Stomach (tissue), 8 donors: ENCODE measurements at regions not wholly inside any gene's neighbourhood (a gene's known extent, or its start where the extent isn't known, plus 50 kb on each side); places are given as distances from the start of the nearest gene placed in this dataset.

ENCODE experiments used
- DNase-seq, 2 donors: peaks; one replicate each; pipeline versions ENCODE4 v3.0.0 to v3.0.0-alpha.2; 2013 to 2019
- H3K27ac ChIP-seq, 5 donors: fragments of 200-600 bp in 4 of 5; sonication (generic) in 4 of 5; one replicate each; pipeline ENCODE4 v1.5.1; 2013 to 2019; ENCODE audit warnings: mild to moderate bottlenecking in 1 of 5, moderate library complexity in 1 of 5
- H3K27me3 ChIP-seq, 3 donors: fragments of 200-600 bp; sonication (generic); one replicate each; pipeline ENCODE4 v1.5.1; 2017 to 2019; ENCODE audit warnings: mixed run types in 1 of 3
- H3K36me3 ChIP-seq, 4 donors: fragments of 200-600 bp; sonication (generic); 1 replicate in 3 of 4; 2 replicates in 1 of 4; pipeline ENCODE4 v1.5.1; 2016 to 2019
- H3K4me1 ChIP-seq, 4 donors: fragments of 200-600 bp; sonication (generic); one replicate each; pipeline ENCODE4 v1.5.1; 2016 to 2019
- H3K4me3 ChIP-seq, 4 donors: fragments of 200-600 bp; sonication (generic) in 3 of 4; one replicate each; pipeline ENCODE4 v1.5.1; 2016 to 2019; ENCODE audit warnings: mild to moderate bottlenecking in 1 of 4
- H3K9me3 ChIP-seq, 4 donors: fragments of 200-600 bp; sonication (generic); one replicate each; pipeline ENCODE4 v1.5.1; 2016 to 2019
- CTCF ChIP-seq, 7 experiments: fragments of 450-650 bp in 4 of 7; fragments of 200-600 bp in 3 of 7; sonication (generic) in 3 of 7; IDR thresholded peaks; one replicate each; pipeline ENCODE4 v1.5.1; 2016 to 2019; ENCODE audit warnings: antibody characterized with exemption in 7 of 7, control low read depth in 2 of 7, mild to moderate bottlenecking in 1 of 7
- EP300 ChIP-seq: sonication (generic); formaldehyde crosslinking; IDR thresholded peaks from one replicate; pipeline ENCODE4 v1.6.1; 2017; ENCODE audit warnings: antibody characterized with exemption
- POLR2A ChIP-seq, 4 donors: fragments of 450-650 bp; IDR thresholded peaks; one replicate each; pipeline ENCODE4 v1.6.1; 2016; ENCODE audit warnings: antibody characterized with exemption in 4 of 4, control low read depth in 2 of 4, mild to moderate bottlenecking in 1 of 4, moderate library complexity in 1 of 4
- POLR2AphosphoS5 ChIP-seq, 3 donors: sonication (generic); formaldehyde crosslinking; IDR thresholded peaks; one replicate each; pipeline ENCODE4 v1.6.1; 2016; ENCODE audit warnings: antibody characterized with exemption in 3 of 3
- WGBS, 5 donors: extraction: QIAGEN DNeasy Blood & Tissue Kit in 3 of 5; methylation state at CpG; one replicate each; pipeline versions ENCODE4 v1.1.5 to v1.1.7; 2013 to 2018; 5-methylcytosine and 5-hydroxymethylcytosine counted together
- intact Hi-C: fragments of 100-400 bp; cut with DNase I; formaldehyde crosslinking; loops from one replicate; pipeline ENCODE4 v1.15.1; 2023; ENCODE audit warnings: low total_unique reads
- donor health status: healthy with polysubstance abuse.
- donor health status: Bipolar disorder and iron deficiency.
- donor health status: healthy.

DNA sequence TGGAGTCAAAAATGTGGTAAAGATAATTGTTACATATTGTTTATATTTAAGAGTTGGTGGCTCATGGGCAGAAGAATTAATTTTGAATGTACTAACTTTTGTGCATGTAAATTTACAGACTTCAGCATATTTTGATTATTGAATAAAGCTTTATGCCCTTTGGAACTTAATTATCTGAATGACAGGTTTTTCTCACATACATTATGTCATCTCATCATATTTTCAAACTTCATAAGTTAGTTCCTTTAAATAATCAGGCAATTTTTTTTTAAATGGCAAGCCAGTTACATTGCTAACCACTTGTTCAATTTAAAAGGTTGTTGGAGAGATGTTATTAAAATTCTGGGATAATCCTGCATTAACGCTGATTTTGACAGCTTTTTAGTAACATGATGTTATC is 184.6 kb upstream of the EDIL3 start:
- DNase-seq, result no peak
- Histone ChIP-seq H3K27ac (no peak overlapping the region), H3K27me3 (no peaks in the 10 kb centered on the region), H3K4me3 (no peak overlapping the region), H3K9me3 (no peaks in the 10 kb centered on the region), H3K4me1 (no peaks in the 10 kb centered on the region), H3K36me3 (no peaks in the 10 kb centered on the region)
- TF ChIP-seq EP300 (no peak), POLR2AphosphoS5 (IDR thresholded peaks at IDR 0.05) (no peak), CTCF (IDR thresholded peaks at IDR 0.05) (no peak), POLR2A (IDR thresholded peaks at IDR 0.05) (no peak)
- intact Hi-C loops, result no loop called here
- WGBS, 5 donors, result 83 to 94% (median 88%) methylated on average over 1 of the region's 1 CpG

DNA sequence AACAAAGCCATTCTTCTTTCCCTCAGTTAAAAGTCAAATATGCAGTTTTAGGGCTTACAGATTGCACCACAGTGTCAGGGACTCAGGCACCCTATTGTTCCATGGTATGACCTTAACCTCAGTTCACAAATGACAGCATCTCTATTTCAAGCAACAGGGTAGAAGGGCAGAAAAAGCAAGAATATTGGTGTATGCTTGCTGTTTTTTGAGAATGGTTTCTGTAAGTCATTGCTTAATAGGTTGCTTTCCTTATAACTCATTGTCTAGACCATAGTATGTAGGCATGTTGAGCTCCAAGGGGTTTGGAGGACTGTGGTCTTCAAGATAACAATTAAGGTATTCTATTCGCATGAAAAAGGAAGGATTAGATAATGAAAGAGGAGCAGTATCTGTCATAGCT is 183.5 kb upstream of the EDIL3 start:
- Histone ChIP-seq H3K4me1 (no peaks in the 10 kb centered on the region), H3K9me3 (no peaks in the 10 kb centered on the region), H3K27me3 (no peaks in the 10 kb centered on the region), H3K27ac (no peak overlapping the region), H3K36me3 (no peaks in the 10 kb centered on the region), H3K4me3 (no peak overlapping the region)
- TF ChIP-seq EP300 (no peak), CTCF (IDR thresholded peaks at IDR 0.05) (no peak), POLR2AphosphoS5 (IDR thresholded peaks at IDR 0.05) (no peak), POLR2A (IDR thresholded peaks at IDR 0.05) (no peak)
- WGBS, 5 donors, result 62 to 80% (median 69%) methylated on average over 1 of the region's 1 CpG
- DNase-seq, result no peak
- intact Hi-C loops, result no loop called here

GRCh38 chr5:84565866-84566265 is 181.2 kb upstream of the EDIL3 start:
- DNase-seq, result no peak
- Histone ChIP-seq H3K27me3 (no peaks in the 10 kb centered on the region), H3K27ac (no peak overlapping the region), H3K36me3 (no peaks in the 10 kb centered on the region), H3K4me3 (no peak overlapping the region), H3K9me3 (no peaks in the 10 kb centered on the region), H3K4me1 (no peaks in the 10 kb centered on the region)
- intact Hi-C loops, result no loop called here
- TF ChIP-seq EP300 (no peak), POLR2A (IDR thresholded peaks at IDR 0.05) (no peak), POLR2AphosphoS5 (IDR thresholded peaks at IDR 0.05) (no peak), CTCF (IDR thresholded peaks at IDR 0.05) (no peak)
- WGBS, 5 donors, result 52 to 78% (median 63%) methylated on average over 1 of the region's 1 CpG

DNA sequence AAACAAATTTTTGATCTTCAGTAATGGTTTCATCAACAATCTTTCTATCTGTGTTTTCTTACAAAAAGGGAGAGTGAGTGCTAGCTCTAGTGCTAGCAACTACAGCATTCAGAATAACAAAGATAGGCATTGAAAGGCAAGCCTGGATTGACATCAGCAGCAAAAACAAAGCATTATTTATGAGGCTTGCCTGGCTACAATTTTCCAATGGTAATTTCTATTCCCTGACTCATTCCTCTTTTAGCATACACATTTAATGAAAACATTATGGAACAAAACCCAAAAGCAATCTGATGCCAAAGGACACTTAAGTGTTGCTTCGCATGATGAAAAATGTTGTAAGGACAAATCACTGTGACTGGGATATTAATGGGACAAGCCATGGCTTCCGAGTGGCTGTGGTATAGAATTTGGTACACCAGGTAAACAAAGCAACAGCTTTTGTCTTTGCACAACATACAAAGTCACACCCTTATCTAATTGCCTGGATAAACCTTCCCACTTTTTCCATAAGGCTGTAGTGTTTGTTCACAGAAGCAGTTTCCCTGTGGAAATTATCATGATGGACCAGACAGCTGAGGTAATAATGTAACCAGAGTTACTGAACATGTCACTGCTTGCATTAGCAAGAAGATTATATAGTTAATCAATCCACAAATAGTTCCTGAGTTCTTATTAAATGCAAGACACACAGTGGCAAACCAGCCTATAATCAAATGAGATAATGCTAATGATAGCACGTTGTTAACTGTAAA is 179.8 kb upstream of the EDIL3 start:
- H3K27me3 ChIP-seq, result no peaks in the 10 kb centered on the region
- H3K4me1 ChIP-seq, result no peaks in the 10 kb centered on the region
- no peak overlapping the region for H3K4me3 ChIP-seq
- H3K9me3 ChIP-seq, result no peaks in the 10 kb centered on the region
- peak in 1 of 2 donors; percentile 21 for DNase-seq
- intact Hi-C loops, result no loop called here
- TF ChIP-seq POLR2A (IDR thresholded peaks at IDR 0.05) (no peak), POLR2AphosphoS5 (IDR thresholded peaks at IDR 0.05) (no peak), EP300 (no peak), CTCF (IDR thresholded peaks at IDR 0.05) (no peak)
- no peak overlapping the region for H3K27ac ChIP-seq
- H3K36me3 ChIP-seq, result no peaks in the 10 kb centered on the region
- WGBS, 5 donors, result 49 to 59% (median 53%) methylated on average over 3 of the region's 3 CpGs
